Neutrophil (primary cell): ENCODE measurements at regions not wholly inside any gene's neighbourhood (a gene's known extent, or its start where the extent isn't known, plus 50 kb on each side); places are given as distances from the start of the nearest gene placed in this dataset.
"Not testable (repeated sequence)": the region's sequence is repeated elsewhere in the genome, so short reads cannot be mapped to it uniquely, and the experiment has no call there.

Source experiments
- H3K27ac ChIP-seq: fragments of 200-600 bp; sonication (generic); 2 replicates; pipeline ENCODE4 v1.5.1; 2016; ENCODE audit warnings: mild to moderate bottlenecking, moderate library complexity
- H3K27me3 ChIP-seq: fragments of 200-600 bp; sonication (generic); 2 replicates; pipeline ENCODE4 v1.6.0; 2016; ENCODE audit warnings: mild to moderate bottlenecking
- H3K36me3 ChIP-seq: fragments of 200-600 bp; sonication (generic); 2 replicates; pipeline ENCODE4 v1.5.1; 2017
- H3K4me1 ChIP-seq, 2 experiments: fragments of 200-600 bp in 1 of 2; sonication (generic) in 1 of 2; 1 replicate in 1 of 2; 2 replicates in 1 of 2; pipeline versions ENCODE4 v1.5.1 to v1.6.1; 2013 to 2016; ENCODE audit warnings: low read depth in 1 of 2, low read length in 1 of 2, mild to moderate bottlenecking in 1 of 2, moderate library complexity in 1 of 2; ENCODE audit not compliant: control insufficient read depth in 1 of 2, insufficient read depth in 1 of 2
- H3K4me3 ChIP-seq, 2 experiments: fragments of 200-600 bp in 1 of 2; sonication (generic) in 1 of 2; 1 replicate in 1 of 2; 2 replicates in 1 of 2; pipeline ENCODE4 v1.5.1; 2013 to 2016; ENCODE audit warnings: low read depth in 1 of 2, low read length in 1 of 2, mild to moderate bottlenecking in 1 of 2, moderate library complexity in 1 of 2
- H3K9me3 ChIP-seq: fragments of 200-600 bp; sonication (generic); 2 replicates; pipeline ENCODE4 v1.5.1; 2016
- CTCF ChIP-seq: fragments of 200-600 bp; sonication (generic); IDR thresholded peaks from 2 replicates; pipeline ENCODE4 v1.5.1; 2016; ENCODE audit warnings: antibody characterized with exemption

DNA sequence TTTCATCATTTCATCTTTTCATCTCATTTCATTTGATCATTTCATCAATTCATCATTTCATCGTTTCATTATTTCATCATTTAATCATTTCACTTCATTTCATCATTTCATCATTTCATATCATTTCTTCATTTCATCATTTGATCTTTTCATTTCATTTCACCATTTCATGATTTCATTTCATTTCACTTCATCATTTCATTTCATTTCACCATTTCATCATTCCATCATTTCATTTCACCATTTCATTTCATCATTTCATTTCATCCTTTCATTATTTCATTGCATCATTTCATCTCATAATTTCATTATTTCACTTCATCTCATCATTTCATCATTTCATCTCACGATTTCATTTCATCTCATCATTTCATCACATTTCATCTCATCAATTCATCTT lies 127.8 kb downstream of the ANKRD30BL start:
- no peaks in the 10 kb centered on the region for H3K36me3 ChIP-seq
- H3K27ac ChIP-seq = no peak overlapping the region
- peaks cover 35% of the 10 kb centered on the region for H3K27me3 ChIP-seq
- H3K4me3 ChIP-seq = no peak overlapping the region
- H3K4me1 ChIP-seq = no peaks in the 10 kb centered on the region
- TF ChIP-seq CTCF = no peak
- no peaks in the 10 kb centered on the region for H3K9me3 ChIP-seq

- Histone ChIP-seq H3K27ac (no peak overlapping the region), H3K4me3 (no peak overlapping the region), H3K9me3 (no peaks in the 10 kb centered on the region), H3K36me3 (no peaks in the 10 kb centered on the region), H3K4me1 (no peaks in the 10 kb centered on the region), H3K27me3 (peaks cover 29% of the 10 kb centered on the region)
- no peak for TF ChIP-seq CTCF
These were observed 128.4 kb downstream of the ANKRD30BL start for GRCh38 chr2:132033365-132033764.

DNA sequence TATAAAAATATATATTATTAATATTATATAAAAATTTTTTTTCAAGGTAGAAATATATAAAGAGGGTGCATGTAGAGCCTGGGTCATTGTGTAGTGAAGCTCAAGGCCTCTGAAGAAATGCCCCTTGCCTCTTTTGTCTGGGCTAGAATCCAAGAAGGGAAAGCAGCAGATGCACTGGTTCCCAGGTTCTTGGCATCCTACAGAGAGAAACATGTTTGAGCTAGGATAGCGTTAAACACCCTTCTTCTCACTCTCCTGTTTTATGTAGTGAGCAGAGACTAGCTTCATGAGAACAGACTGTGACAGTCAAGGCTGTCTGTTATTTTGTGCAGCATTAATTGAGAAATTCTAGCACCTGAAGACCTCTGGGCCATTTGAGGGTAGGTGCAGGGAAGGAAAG lies 149.7 kb downstream of the ANKRD30BL start:
- H3K9me3 ChIP-seq, H3K27ac ChIP-seq, H3K4me1 ChIP-seq, H3K4me3 ChIP-seq, H3K36me3 ChIP-seq: not testable (repeated sequence)
- peaks cover 42% of the 10 kb centered on the region for H3K27me3 ChIP-seq

DNA sequence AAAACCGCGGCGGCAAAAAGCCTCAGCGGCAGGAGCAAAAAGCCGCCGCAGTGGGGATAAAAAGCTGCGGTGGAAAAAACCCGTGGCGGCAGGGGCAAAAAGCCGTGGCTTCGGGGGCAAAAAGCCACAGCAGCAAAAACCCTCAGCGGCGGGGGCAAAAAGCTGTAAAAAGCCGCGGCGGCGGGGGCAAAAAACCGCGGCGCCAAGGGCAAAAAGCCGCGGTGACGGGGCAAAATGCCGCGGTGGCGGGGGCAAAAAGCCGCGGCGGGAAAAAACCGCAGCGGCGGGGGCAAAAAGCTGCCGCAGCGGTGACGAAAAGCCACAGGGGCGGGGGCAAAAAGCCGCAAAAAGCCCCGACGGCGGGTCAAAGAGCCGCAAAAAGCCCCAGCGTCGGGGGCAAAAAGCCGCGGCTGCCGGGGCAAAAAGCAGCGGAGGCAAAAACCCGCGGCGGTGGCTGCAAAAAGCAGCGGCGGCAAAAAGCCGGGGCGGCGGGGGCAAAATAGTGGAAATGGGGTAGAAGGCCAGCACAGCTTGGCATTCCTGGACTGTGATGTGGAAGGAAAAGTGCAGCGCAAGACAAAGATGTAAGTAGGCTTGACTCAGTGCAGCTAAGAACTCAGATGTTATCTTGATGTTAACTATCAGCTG lies 151.8 kb downstream of the ANKRD30BL start:
- no peak for TF ChIP-seq CTCF
- no peaks in the 10 kb centered on the region for H3K9me3 ChIP-seq
- no peaks in the 10 kb centered on the region for H3K4me1 ChIP-seq
- no peaks in the 10 kb centered on the region for H3K36me3 ChIP-seq
- H3K27ac ChIP-seq = no peak overlapping the region
- H3K27me3 ChIP-seq = peaks cover 42% of the 10 kb centered on the region
- H3K4me3 ChIP-seq = no peak overlapping the region

- no peaks in the 10 kb centered on the region for H3K9me3 ChIP-seq
- peaks cover 42% of the 10 kb centered on the region for H3K27me3 ChIP-seq
- H3K36me3 ChIP-seq = no peaks in the 10 kb centered on the region
- TF ChIP-seq CTCF = no peak
- H3K27ac ChIP-seq = no peak overlapping the region
- no peaks in the 10 kb centered on the region for H3K4me1 ChIP-seq
- H3K4me3 ChIP-seq = no peak overlapping the region
These were observed 152.4 kb downstream of the ANKRD30BL start for GRCh38 chr2:132009177-132009873.

DNA sequence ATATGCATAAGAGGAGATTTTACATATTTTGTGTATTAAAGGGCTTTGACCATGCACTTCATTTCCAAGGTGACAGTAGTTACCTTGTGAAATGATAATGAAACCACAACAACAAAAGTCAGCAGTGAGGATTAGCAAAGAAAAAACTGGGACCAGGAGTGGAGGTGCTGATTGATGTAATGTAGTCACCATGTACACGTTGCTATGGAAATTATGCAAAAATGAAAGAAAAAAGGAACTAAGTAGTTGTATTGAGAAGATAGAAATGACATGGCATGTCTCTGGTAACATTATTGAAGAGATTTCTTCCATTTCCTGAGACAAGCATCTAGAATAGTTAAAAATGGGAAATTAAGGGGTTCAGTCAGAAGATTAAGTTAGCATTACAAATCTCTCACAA lies 171.0 kb downstream of the ANKRD30BL start:
- H3K36me3 ChIP-seq, H3K4me3 ChIP-seq, H3K27ac ChIP-seq, H3K4me1 ChIP-seq, H3K27me3 ChIP-seq, H3K9me3 ChIP-seq: not testable (repeated sequence)

GRCh38 chr2:131966671-131967070 lies 195.1 kb downstream of the ANKRD30BL start:
- H3K9me3 ChIP-seq, H3K36me3 ChIP-seq, H3K4me1 ChIP-seq, H3K4me3 ChIP-seq, H3K27me3 ChIP-seq, H3K27ac ChIP-seq: not testable (repeated sequence)
